CD4-positive, alpha-beta T cell (primary cell): ENCODE measurements at regions not wholly inside any gene's neighbourhood (a gene's known extent, or its start where the extent isn't known, plus 50 kb on each side); places are given as distances from the start of the nearest gene placed in this dataset.

Experiments
- ATAC-seq: fragments of 200-7000 bp; cut with Tn5 transposase; one replicate; pipeline ENCODE4 v1.10.0; 2022; ENCODE audit warnings: mild to moderate bottlenecking; ENCODE audit not compliant: poor library complexity
- CTCF ChIA-PET: fragments of 350-600 bp; sonication (Branson Sonifier 250); formaldehyde crosslinking; loops from one replicate; lab custom pipeline; 2021; ENCODE audit warnings: antibody characterized with exemption, inconsistent platforms; lab: Charles Lee
- POLR2A ChIA-PET: fragments of 350-600 bp; sonication (Branson Sonifier 250); formaldehyde crosslinking; loops from one replicate; lab custom pipeline; 2021; ENCODE audit warnings: antibody characterized with exemption, inconsistent platforms; lab: Charles Lee
- DNase-seq, 14 experiments: peaks; one replicate each; pipeline ENCODE4 v3.0.0-alpha.2; 2013 to 2020; ENCODE audit warnings: mixed read lengths in 2 of 14
- H3K27ac ChIP-seq, 2 donors: one replicate each; pipeline versions ENCODE4 v1.5.1 to v1.7.0; 2013; ENCODE audit warnings: low read length in 2 of 2, low read depth in 1 of 2, mild to moderate bottlenecking in 1 of 2
- H3K27me3 ChIP-seq, 2 experiments: 1 replicate in 1 of 2; 2 replicates in 1 of 2; pipeline versions ENCODE4 v1.6.1 to v1.7.0; 2013; ENCODE audit warnings: low read length in 2 of 2, control low read depth in 1 of 2, mild to moderate bottlenecking in 1 of 2, moderate library complexity in 1 of 2; ENCODE audit not compliant: insufficient read depth in 2 of 2, control insufficient read depth in 1 of 2
- H3K36me3 ChIP-seq: one replicate; pipeline ENCODE4 v1.6.1; 2013; ENCODE audit warnings: low read length, control low read depth; ENCODE audit not compliant: insufficient read depth
- H3K4me1 ChIP-seq: one replicate; pipeline ENCODE4 v1.6.1; 2013; ENCODE audit warnings: low read length, control low read depth; ENCODE audit not compliant: insufficient read depth
- H3K4me3 ChIP-seq: one replicate; pipeline ENCODE4 v1.5.1; 2013; ENCODE audit warnings: mild to moderate bottlenecking, low read length, moderate library complexity
- H3K9me3 ChIP-seq, 2 experiments: 1 replicate in 1 of 2; 2 replicates in 1 of 2; pipeline versions ENCODE4 v1.6.1 to v1.7.0; 2013; ENCODE audit warnings: low read length in 2 of 2, mild to moderate bottlenecking in 2 of 2, control low read depth in 1 of 2, moderate library complexity in 1 of 2; ENCODE audit not compliant: control insufficient read depth in 1 of 2, insufficient read depth in 1 of 2
- H3K27ac Mint-ChIP-seq: one replicate; pipeline ENCODE4 v1.8.0; 2020; ENCODE audit warnings: mixed read lengths
- H3K27me3 Mint-ChIP-seq: one replicate; pipeline ENCODE4 v1.8.0; 2021; ENCODE audit warnings: mixed read lengths
- H3K36me3 Mint-ChIP-seq: one replicate; pipeline ENCODE4 v1.8.0; 2021; ENCODE audit warnings: low read depth, mixed read lengths
- H3K4me1 Mint-ChIP-seq: one replicate; pipeline ENCODE4 v1.8.0; 2021; ENCODE audit warnings: low read depth, mixed read lengths
- H3K4me3 Mint-ChIP-seq: one replicate; pipeline ENCODE4 v1.8.0; 2020; ENCODE audit warnings: mild to moderate bottlenecking, mixed read lengths
- H3K9me3 Mint-ChIP-seq: one replicate; pipeline ENCODE4 v1.8.0; 2020; ENCODE audit warnings: mixed read lengths
- CTCF ChIP-seq: fragments of 200-600 bp; IDR thresholded peaks from one replicate; pipeline ENCODE4 v1.8.0; 2022; ENCODE audit warnings: antibody characterized with exemption, mild to moderate bottlenecking
- intact Hi-C, 2 experiments: fragments of 100-400 bp; cut with DNase I in 1 of 2; cut with micrococcal nuclease in 1 of 2; formaldehyde crosslinking; loops; one replicate each; pipeline versions ENCODE4 v1.15.1 to v1.9.0; 2023 to 2025; cut with DNase I, micrococcal nuclease

- POLR2A ChIA-PET, result no interaction called here
- H3K27me3 Mint-ChIP-seq, result peaks cover 5% of the 10 kb centered on the region
- TF ChIP-seq CTCF, result no peak
These were observed 419.9 kb downstream of the MAN2A1 start for GRCh38 chr5:110109667-110110066.

GRCh38 chr5:110112348-110112747, 422.6 kb downstream of the MAN2A1 start:
- ChIA-PET CTCF (no interaction called here), POLR2A (no interaction called here)
- Mint-ChIP-seq H3K4me3 (no peak overlapping the region), H3K36me3 (no peaks in the 10 kb centered on the region), H3K27me3 (no peaks in the 10 kb centered on the region), H3K4me1 (peaks cover 5% of the 10 kb centered on the region), H3K27ac (no peak overlapping the region), H3K9me3 (peaks cover 2% of the 10 kb centered on the region)
- Histone ChIP-seq H3K9me3 (no peaks in the 10 kb centered on the region), H3K27me3 (no peaks in the 10 kb centered on the region), H3K36me3 (no peaks in the 10 kb centered on the region), H3K27ac (no peak overlapping the region), H3K4me1 (no peaks in the 10 kb centered on the region), H3K4me3 (no peak overlapping the region)
- no peak for ATAC-seq
- DNase-seq, result no peak
- TF ChIP-seq CTCF, result no peak
- intact Hi-C loops, result no loop called here

More at GRCh38 chr5:110109667-110110066, 419.9 kb downstream of the MAN2A1 start:
- Mint-ChIP-seq H3K27ac (no peak overlapping the region), H3K9me3 (no peaks in the 10 kb centered on the region), H3K4me1 (peaks cover 28% of the 10 kb centered on the region), H3K36me3 (no peaks in the 10 kb centered on the region), H3K4me3 (no peak overlapping the region)
- ATAC-seq, result no peak
- H3K9me3 ChIP-seq, result no peaks in the 10 kb centered on the region
- no peak overlapping the region for H3K27ac ChIP-seq
- no peak for DNase-seq
- H3K27me3 ChIP-seq, result no peaks in the 10 kb centered on the region
- peaks cover 4% of the 10 kb centered on the region for H3K4me1 ChIP-seq
- intact Hi-C loops, result no loop called here
- H3K4me3 ChIP-seq, result no peak overlapping the region
- CTCF ChIA-PET, result interaction anchor here (1.6 kb wide), 1 partner anchor 12 kb away, joined by 4 read pairs; no protein-coding TSS in a partner anchor
- H3K36me3 ChIP-seq, result no peaks in the 10 kb centered on the region

DNA sequence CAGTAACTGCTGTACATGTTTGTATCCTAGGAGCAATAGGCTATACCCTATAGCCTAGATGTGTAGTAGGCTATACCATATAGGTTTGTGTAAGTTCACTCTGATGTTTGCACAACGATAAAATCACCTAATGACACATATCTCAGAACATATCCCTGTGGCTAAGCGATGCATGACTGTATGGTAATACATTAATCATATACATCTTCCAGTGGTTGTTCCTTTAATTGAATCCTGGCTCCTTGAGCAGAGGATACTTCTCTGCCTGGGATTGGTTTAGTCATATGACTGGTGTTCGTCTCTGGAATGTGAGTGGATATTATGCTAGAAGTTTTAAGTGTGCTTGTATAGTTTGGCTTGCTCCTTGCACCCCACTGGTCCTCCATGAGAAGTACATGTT, 425.8 kb downstream of the MAN2A1 start:
- H3K4me1 ChIP-seq, result no peaks in the 10 kb centered on the region
- H3K9me3 Mint-ChIP-seq, result peaks cover 16% of the 10 kb centered on the region
- DNase-seq (no peak), ATAC-seq (no peak)
- intact Hi-C loops, result no loop called here
- no peaks in the 10 kb centered on the region for H3K9me3 ChIP-seq
- no peak overlapping the region for H3K27ac Mint-ChIP-seq
- no peak overlapping the region for H3K4me3 ChIP-seq
- TF ChIP-seq CTCF, result no peak
- no peaks in the 10 kb centered on the region for H3K36me3 Mint-ChIP-seq
- POLR2A ChIA-PET, result no interaction called here
- H3K4me3 Mint-ChIP-seq, result no peak overlapping the region
- no peaks in the 10 kb centered on the region for H3K27me3 Mint-ChIP-seq
- CTCF ChIA-PET, result no interaction called here
- H3K27me3 ChIP-seq, result no peaks in the 10 kb centered on the region
- H3K27ac ChIP-seq, result no peak overlapping the region
- H3K36me3 ChIP-seq, result no peaks in the 10 kb centered on the region
- H3K4me1 Mint-ChIP-seq, result no peaks in the 10 kb centered on the region
